ENCODE measurements at regions not wholly inside any gene's neighbourhood (a gene's known extent, or its start where the extent isn't known, plus 50 kb on each side); places are given as distances from the start of the nearest gene placed in this dataset.

DNA sequence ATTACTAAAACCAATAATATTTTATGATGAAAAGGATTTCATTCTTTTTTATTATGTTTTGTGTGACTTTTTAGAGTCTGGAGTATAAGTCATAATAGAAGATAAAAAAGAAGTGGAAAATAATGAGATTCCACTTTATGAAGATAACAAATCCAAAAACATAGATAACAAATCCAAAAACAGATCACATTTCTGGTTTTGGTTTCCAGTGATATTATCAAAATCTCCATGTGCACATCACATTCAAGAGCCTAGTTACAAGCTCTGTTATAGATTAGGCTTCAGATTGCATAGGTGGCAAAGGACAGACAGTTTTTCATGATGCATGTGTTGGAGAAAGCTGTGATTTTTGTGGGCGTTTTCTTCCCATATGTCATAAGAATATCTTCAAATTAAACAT lies 648.2 kb downstream of the STK39 start:
- TF ChIP-seq, protein P1, sequence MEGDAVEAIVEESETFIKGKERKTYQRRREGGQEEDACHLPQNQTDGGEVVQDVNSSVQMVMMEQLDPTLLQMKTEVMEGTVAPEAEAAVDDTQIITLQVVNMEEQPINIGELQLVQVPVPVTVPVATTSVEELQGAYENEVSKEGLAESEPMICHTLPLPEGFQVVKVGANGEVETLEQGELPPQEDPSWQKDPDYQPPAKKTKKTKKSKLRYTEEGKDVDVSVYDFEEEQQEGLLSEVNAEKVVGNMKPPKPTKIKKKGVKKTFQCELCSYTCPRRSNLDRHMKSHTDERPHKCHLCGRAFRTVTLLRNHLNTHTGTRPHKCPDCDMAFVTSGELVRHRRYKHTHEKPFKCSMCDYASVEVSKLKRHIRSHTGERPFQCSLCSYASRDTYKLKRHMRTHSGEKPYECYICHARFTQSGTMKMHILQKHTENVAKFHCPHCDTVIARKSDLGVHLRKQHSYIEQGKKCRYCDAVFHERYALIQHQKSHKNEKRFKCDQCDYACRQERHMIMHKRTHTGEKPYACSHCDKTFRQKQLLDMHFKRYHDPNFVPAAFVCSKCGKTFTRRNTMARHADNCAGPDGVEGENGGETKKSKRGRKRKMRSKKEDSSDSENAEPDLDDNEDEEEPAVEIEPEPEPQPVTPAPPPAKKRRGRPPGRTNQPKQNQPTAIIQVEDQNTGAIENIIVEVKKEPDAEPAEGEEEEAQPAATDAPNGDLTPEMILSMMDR (IDR thresholded peaks at IDR 0.05): no peak
- TF ChIP-seq POLR2AphosphoS5 (IDR thresholded peaks at IDR 0.05) (no peak), POLR2A (IDR thresholded peaks at IDR 0.05) (no peak)
